ENCODE measurements at regions not wholly inside any gene's neighbourhood (a gene's known extent, or its start where the extent isn't known, plus 50 kb on each side); places are given as distances from the start of the nearest gene placed in this dataset.

- no peak for TF ChIP-seq RAD21 (IDR thresholded peaks at IDR 0.05; ENCODE audit: low read length)
- TF ChIP-seq CTCF (IDR thresholded peaks at IDR 0.05), result no peak
- no peak for TF ChIP-seq GABPA (IDR thresholded peaks at IDR 0.05; ENCODE audit: low read depth)
- TF ChIP-seq FOXM1 (IDR thresholded peaks at IDR 0.05; ENCODE audit: low read depth), result no peak
- no peak for TF ChIP-seq MEF2A (IDR thresholded peaks at IDR 0.05; ENCODE audit: borderline replicate concordance, low read depth)
Observed at GRCh38 chr2:118294063-118294462, 205.8 kb downstream of the INSIG2 start.
